ENCODE measurements at regions not wholly inside any gene's neighbourhood (a gene's known extent, or its start where the extent isn't known, plus 50 kb on each side); places are given as distances from the start of the nearest gene placed in this dataset.

GRCh38 chr11:38990139-38990538 is 2392.1 kb upstream of the RAG2 start:
- Histone ChIP-seq H3K27me3 (replicated peaks; ENCODE audit: control insufficient read depth, insufficient read depth, low read length) (no peaks in the 10 kb centered on the region), H3K36me3 (ENCODE audit: control insufficient read depth, insufficient read depth, low read length) (no peaks in the 10 kb centered on the region), H3K4me3 (replicated peaks; ENCODE audit: low read depth, low read length) (no peak overlapping the region)
- DNase-seq (ENCODE audit: extremely low read depth, insufficient read length) = no peak
- TF ChIP-seq CTCF (IDR thresholded peaks at IDR 0.05; ENCODE audit: insufficient read depth, low read length, poor library complexity, severe bottlenecking) = no peak

- TF ChIP-seq CTCF (IDR thresholded peaks at IDR 0.05; ENCODE audit: insufficient read depth, low read length, poor library complexity, severe bottlenecking) = no peak
- DNase-seq (ENCODE audit: extremely low read depth, insufficient read length) = no peak
- no peaks in the 10 kb centered on the region for H3K36me3 ChIP-seq (ENCODE audit: control insufficient read depth, insufficient read depth, low read length)
- no peaks in the 10 kb centered on the region for H3K27me3 ChIP-seq (replicated peaks; ENCODE audit: control insufficient read depth, insufficient read depth, low read length)
- no peak overlapping the region for H3K4me3 ChIP-seq (replicated peaks; ENCODE audit: low read depth, low read length)
Measured at GRCh38 chr11:38988908-38989307, 2390.9 kb upstream of the RAG2 start.

GRCh38 chr11:38972220-38972619 is 2374.2 kb upstream of the RAG2 start:
- no peaks in the 10 kb centered on the region for H3K36me3 ChIP-seq (ENCODE audit: control insufficient read depth, insufficient read depth, low read length)
- H3K4me3 ChIP-seq (replicated peaks; ENCODE audit: low read depth, low read length) = no peak overlapping the region
- TF ChIP-seq CTCF (IDR thresholded peaks at IDR 0.05; ENCODE audit: insufficient read depth, low read length, poor library complexity, severe bottlenecking) = no peak
- H3K27me3 ChIP-seq (replicated peaks; ENCODE audit: control insufficient read depth, insufficient read depth, low read length) = no peaks in the 10 kb centered on the region
- DNase-seq (ENCODE audit: extremely low read depth, insufficient read length) = no peak

GRCh38 chr11:38971141-38971540 is 2373.1 kb upstream of the RAG2 start:
- no peak for DNase-seq (ENCODE audit: extremely low read depth, insufficient read length)
- H3K36me3 ChIP-seq (ENCODE audit: control insufficient read depth, insufficient read depth, low read length) = no peaks in the 10 kb centered on the region
- no peak overlapping the region for H3K4me3 ChIP-seq (replicated peaks; ENCODE audit: low read depth, low read length)
- no peak for TF ChIP-seq CTCF (IDR thresholded peaks at IDR 0.05; ENCODE audit: insufficient read depth, low read length, poor library complexity, severe bottlenecking)
- H3K27me3 ChIP-seq (replicated peaks; ENCODE audit: control insufficient read depth, insufficient read depth, low read length) = no peaks in the 10 kb centered on the region

GRCh38 chr11:38968951-38969350 is 2370.9 kb upstream of the RAG2 start:
- no peaks in the 10 kb centered on the region for H3K27me3 ChIP-seq (replicated peaks; ENCODE audit: control insufficient read depth, insufficient read depth, low read length)

More at GRCh38 chr11:38968951-38969350, 2370.9 kb upstream of the RAG2 start:
- Histone ChIP-seq H3K4me3 (replicated peaks; ENCODE audit: low read depth, low read length) (no peak overlapping the region), H3K36me3 (ENCODE audit: control insufficient read depth, insufficient read depth, low read length) (no peaks in the 10 kb centered on the region)
- no peak for DNase-seq (ENCODE audit: extremely low read depth, insufficient read length)
- TF ChIP-seq CTCF (IDR thresholded peaks at IDR 0.05; ENCODE audit: insufficient read depth, low read length, poor library complexity, severe bottlenecking) = no peak

Measured in GM06990 (cell line).